Activated naive CD4-positive, alpha-beta T cell treated with anti-CD3 and anti-CD28 coated beads, Interleukin-2, amount 50 U/mL, for 24 hours (primary cell): ENCODE measurements at regions not wholly inside any gene's neighbourhood (a gene's known extent, or its start where the extent isn't known, plus 50 kb on each side); places are given as distances from the start of the nearest gene placed in this dataset.

Experiments
- H3K27ac Mint-ChIP-seq: one replicate; pipeline ENCODE4 v1.8.0; 2021; ENCODE audit warnings: mild to moderate bottlenecking, mixed read lengths
- H3K27me3 Mint-ChIP-seq: one replicate; pipeline ENCODE4 v1.8.0; 2021; ENCODE audit warnings: mixed read lengths
- H3K36me3 Mint-ChIP-seq: one replicate; pipeline ENCODE4 v1.8.0; 2021; ENCODE audit warnings: mixed read lengths
- H3K4me1 Mint-ChIP-seq: one replicate; pipeline ENCODE4 v1.8.0; 2021; ENCODE audit warnings: mixed read lengths
- H3K4me3 Mint-ChIP-seq: one replicate; pipeline ENCODE4 v1.8.0; 2021; ENCODE audit warnings: mild to moderate bottlenecking, mixed read lengths
- H3K9me3 Mint-ChIP-seq: one replicate; pipeline ENCODE4 v1.8.0; 2021; ENCODE audit warnings: mixed read lengths

DNA sequence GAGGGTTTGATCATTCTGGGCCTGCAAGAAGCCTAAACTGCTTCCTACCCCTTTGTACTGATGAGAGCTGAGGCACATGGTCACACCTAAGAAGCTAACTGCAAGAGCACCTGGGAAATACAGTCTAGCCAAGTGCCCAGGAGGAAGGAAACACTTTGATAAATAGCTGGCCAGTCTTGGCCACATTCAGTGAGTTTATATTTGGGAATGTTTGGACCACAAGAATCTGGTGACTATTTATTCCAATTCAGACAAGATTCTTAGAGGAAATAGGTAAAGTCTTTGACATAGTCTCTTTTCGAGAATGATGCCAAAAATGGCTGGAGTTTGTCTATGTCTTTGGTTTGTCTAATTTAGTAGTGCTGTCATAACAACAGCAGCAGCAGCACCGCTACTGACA is 213.6 kb downstream of the KIF20B start:
- Mint-ChIP-seq H3K4me1 (no peaks in the 10 kb centered on the region), H3K27me3 (peaks cover 3% of the 10 kb centered on the region), H3K4me3 (no peak overlapping the region), H3K27ac (no peak overlapping the region), H3K9me3 (no peaks in the 10 kb centered on the region), H3K36me3 (no peaks in the 10 kb centered on the region)

DNA sequence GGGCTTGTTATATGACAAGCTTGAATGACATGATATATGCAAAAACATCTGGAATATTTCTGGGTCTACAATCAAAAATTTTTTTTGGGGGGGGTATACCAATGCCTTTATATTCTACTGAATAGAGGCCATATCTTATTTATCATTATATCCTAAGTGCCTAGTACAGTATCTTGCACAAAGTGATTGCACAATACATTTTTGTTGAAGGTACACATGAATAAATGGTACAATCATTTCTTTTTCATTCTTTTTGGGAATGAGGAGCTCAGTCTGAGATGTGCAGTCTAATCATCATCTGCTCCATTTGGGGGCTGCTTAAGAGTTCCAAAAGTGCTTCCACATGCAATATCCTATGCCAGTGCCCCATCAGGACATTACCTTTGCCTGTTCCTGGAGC is 214.6 kb downstream of the KIF20B start:
- Mint-ChIP-seq H3K27me3 (no peaks in the 10 kb centered on the region), H3K4me3 (no peak overlapping the region), H3K4me1 (no peaks in the 10 kb centered on the region), H3K9me3 (no peaks in the 10 kb centered on the region), H3K36me3 (no peaks in the 10 kb centered on the region), H3K27ac (no peak overlapping the region)

DNA sequence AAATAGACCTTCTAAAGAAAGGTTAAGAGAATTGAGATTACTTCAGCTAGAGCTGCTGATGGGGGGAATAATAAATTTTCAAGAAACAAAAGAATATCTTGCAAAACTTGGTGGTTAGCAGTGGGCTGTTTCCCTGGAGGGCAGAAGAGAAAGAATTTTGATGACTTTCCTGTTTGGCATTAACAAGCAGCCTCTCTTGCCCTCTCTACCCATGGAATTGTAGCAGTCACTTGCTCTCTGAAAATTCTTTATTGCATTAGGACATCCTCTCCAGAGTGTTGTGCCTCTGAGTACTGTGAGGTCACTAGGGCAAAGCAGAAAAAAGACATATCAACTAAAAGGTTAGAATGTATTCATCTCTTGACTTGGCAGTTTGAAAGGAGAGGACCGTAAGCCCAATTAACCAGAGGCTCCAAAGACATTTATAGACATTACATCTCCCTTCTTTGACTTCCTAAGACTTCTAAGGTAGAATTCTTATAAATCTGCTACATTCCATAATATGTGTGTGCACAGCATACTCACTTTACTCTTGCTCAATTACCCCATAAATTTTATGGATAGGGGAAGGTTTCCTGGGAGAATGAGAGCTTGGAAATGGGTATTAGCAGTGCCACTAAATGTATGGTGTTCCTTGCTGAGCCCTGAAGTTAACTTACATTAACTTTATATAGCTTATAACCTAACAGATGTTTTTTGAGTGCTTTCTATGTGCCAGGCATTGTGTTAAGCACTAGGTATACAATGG is 215.3 kb downstream of the KIF20B start:
- Mint-ChIP-seq H3K27me3 (no peaks in the 10 kb centered on the region), H3K27ac (no peak overlapping the region), H3K4me1 (no peaks in the 10 kb centered on the region), H3K36me3 (no peaks in the 10 kb centered on the region), H3K4me3 (no peak overlapping the region), H3K9me3 (no peaks in the 10 kb centered on the region)

DNA sequence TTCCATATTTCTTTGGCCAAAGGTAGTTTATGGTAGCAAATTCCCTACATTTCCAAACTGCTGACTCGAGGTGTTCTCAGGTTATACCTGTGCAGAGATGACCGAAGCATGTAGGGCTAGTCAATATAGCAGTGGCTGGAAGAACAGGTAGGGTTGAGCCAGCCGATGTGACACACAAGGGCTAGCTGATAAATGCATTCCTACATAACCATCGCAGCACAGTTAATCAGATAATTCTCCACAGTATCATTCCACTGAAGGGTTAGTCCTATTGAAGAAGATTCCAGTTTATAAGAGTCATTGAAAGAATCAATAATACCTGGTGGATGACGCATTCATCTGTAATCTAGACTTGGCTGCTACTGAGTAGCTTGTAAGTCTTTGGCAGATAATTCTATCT is 220.0 kb downstream of the KIF20B start:
- H3K9me3 Mint-ChIP-seq: no peaks in the 10 kb centered on the region
- no peaks in the 10 kb centered on the region for H3K27me3 Mint-ChIP-seq
- H3K36me3 Mint-ChIP-seq: no peaks in the 10 kb centered on the region
- no peak overlapping the region for H3K27ac Mint-ChIP-seq
- no peak overlapping the region for H3K4me3 Mint-ChIP-seq
- H3K4me1 Mint-ChIP-seq: no peaks in the 10 kb centered on the region

DNA sequence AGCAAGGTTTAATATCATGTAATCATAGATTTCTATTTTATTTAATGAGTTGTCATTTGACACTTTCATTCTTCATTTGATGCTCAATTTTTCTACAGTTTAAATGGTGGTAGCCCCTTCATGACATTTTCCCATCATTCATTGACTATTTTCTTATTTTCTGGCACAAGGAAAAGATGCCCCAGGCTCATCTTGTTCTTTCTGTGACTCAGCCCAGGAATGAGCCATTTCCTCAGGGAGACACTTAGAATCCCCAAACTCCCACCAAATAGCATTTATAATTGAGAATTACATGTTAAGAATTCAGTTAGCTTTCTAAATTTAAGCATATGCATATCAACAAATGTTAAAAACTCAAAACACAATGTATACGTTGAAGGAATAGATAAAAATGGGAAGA is 222.3 kb downstream of the KIF20B start:
- no peak overlapping the region for H3K4me3 Mint-ChIP-seq
- peaks cover 4% of the 10 kb centered on the region for H3K27me3 Mint-ChIP-seq
- H3K27ac Mint-ChIP-seq: no peak overlapping the region
- no peaks in the 10 kb centered on the region for H3K9me3 Mint-ChIP-seq
- no peaks in the 10 kb centered on the region for H3K36me3 Mint-ChIP-seq
- no peaks in the 10 kb centered on the region for H3K4me1 Mint-ChIP-seq

DNA sequence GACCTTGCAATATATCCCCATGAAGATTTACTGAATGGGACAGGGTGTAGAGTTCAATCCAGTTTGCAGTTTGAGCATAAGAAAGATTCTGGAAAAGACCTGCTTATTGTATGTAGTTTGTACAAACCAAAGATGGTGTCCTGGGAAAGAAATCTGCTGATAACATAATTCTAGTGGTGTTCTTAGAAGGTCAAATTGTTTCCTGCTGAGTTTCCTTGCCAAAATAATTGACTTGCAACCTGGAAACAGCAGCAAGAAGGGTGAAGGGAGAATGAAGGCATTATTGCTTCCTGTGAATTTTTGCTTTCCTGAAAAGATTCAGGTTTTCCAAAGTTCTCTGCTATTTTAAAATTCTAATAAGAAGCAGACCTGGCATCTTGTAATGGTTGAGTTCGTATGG is 222.9 kb downstream of the KIF20B start:
- H3K27me3 Mint-ChIP-seq: peaks cover 4% of the 10 kb centered on the region
- no peak overlapping the region for H3K27ac Mint-ChIP-seq
- no peaks in the 10 kb centered on the region for H3K36me3 Mint-ChIP-seq
- no peaks in the 10 kb centered on the region for H3K9me3 Mint-ChIP-seq
- H3K4me3 Mint-ChIP-seq: no peak overlapping the region
- H3K4me1 Mint-ChIP-seq: no peaks in the 10 kb centered on the region

DNA sequence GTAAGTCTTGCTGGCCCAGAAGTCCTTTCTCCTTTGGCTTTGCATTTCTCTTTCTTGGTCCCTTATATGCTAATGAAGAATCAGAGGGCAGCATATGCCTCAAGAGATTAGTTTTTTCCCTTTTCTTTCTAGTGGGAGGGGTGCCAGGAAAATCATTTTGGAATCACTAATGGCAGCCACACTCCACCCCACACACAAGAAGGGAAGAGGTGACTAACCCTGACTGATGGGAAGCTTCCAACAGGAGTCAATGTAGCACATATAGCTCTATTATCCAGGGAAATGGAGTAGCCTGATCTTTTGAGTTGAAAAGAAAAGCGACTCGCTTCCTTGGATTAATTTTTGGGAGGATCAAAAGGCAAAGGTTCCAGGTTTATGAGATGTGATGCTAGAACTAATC is 225.3 kb downstream of the KIF20B start:
- Mint-ChIP-seq H3K9me3 (no peaks in the 10 kb centered on the region), H3K27ac (no peak overlapping the region), H3K27me3 (peaks cover 4% of the 10 kb centered on the region), H3K4me3 (no peak overlapping the region), H3K36me3 (no peaks in the 10 kb centered on the region), H3K4me1 (no peaks in the 10 kb centered on the region)

DNA sequence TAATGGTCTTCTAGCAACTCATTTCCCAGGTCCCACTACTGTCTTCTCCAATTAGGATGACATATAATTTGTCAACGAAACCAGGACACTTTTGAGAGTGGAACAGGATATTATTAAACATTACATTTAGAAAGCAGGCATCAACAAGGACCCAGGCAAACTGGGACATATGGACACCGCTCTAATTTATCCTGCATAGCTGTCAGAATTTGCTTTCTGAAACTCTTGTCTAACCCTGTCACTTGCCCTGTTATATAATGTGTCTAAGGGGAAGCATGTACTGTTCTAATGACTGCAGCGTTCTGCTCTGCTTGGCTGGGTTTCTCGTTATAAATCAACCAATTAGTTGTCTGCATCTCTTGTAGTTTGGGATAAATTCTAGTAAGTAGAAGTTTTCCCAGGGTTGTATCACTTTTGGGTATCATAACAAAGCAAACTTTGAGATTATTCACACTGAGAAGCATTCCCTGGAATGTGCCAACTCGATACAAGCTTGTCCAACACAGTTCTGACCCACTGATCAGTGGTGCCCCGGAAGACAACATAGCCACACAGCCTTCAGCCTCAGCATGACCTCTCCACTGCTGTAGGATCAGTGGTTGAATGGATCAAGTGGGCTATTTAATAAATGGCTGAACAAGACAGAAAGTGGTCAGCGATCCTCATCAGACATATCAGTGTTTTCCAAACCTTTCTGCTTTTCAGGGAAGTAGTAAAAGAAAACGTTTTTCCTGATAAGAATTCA is 228.1 kb downstream of the KIF20B start:
- Mint-ChIP-seq H3K27me3 (peaks cover 6% of the 10 kb centered on the region), H3K27ac (no peak overlapping the region), H3K4me1 (no peaks in the 10 kb centered on the region), H3K9me3 (no peaks in the 10 kb centered on the region), H3K36me3 (no peaks in the 10 kb centered on the region), H3K4me3 (no peak overlapping the region)

DNA sequence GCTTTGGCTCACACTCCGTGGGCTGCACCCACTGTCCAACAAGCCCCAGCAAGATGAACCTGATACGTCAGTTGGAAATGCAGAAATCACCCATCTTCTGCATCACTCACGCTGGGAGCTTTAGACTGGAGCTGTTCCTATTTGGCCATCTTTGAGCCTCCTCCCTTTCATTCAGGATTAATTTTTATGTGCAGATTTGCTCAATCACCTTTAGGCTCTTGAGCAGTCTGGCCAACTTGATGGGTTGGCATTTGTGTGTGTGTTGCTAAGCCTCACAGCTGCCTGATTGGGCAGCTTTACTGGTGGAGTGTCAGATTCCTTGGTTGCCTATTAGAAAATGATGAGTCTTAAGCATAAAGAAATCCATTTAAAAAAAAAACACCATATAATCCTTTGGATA is 236.1 kb downstream of the KIF20B start:
- Mint-ChIP-seq H3K4me1 (no peaks in the 10 kb centered on the region), H3K27me3 (peaks cover 4% of the 10 kb centered on the region), H3K27ac (no peak overlapping the region), H3K36me3 (no peaks in the 10 kb centered on the region), H3K4me3 (no peak overlapping the region), H3K9me3 (no peaks in the 10 kb centered on the region)

DNA sequence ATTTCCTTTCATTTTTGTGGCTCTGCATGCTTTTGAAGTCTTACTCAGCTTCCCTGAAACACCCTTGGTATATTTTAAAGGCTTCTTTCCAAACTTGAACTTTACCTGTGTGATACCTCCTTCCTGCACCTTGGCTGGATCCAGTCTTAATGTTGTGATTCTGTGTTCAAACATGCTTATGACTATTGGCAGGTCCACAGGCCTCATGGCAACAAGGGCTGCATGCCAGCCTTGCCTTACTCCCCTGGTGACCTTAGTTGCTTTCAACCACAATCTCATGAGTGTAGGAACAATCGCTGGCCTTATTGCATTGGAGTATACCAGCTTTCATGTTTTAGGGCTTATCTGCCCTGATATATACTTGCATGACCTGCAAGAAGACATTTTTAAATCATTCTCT is 238.7 kb downstream of the KIF20B start:
- Mint-ChIP-seq H3K27ac (no peak overlapping the region), H3K36me3 (no peaks in the 10 kb centered on the region), H3K27me3 (no peaks in the 10 kb centered on the region)

DNA sequence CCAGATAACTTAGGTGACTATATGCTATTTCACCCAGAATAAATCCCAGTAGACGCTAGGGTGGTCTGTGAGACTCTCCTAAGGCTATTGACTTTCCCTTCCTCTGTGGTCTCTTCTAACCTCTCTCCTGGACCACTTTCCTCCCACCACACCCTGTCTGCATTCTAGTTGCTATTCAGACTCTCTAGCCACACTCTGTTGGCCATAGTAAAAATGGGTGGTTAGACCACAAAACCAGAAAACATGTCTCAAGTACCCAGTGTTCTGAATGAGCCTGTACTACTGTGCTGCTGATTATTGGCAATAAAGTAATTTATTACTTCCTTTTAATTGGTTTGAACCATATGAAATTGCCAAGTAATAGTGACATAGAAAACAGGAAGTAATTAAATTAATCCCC is 240.8 kb downstream of the KIF20B start:
- no peaks in the 10 kb centered on the region for H3K27me3 Mint-ChIP-seq
- no peaks in the 10 kb centered on the region for H3K36me3 Mint-ChIP-seq
- H3K4me3 Mint-ChIP-seq: no peak overlapping the region
- H3K4me1 Mint-ChIP-seq: peaks cover 13% of the 10 kb centered on the region
- H3K9me3 Mint-ChIP-seq: no peaks in the 10 kb centered on the region
- no peak overlapping the region for H3K27ac Mint-ChIP-seq

More for the DNA sequence above, 238.7 kb downstream of the KIF20B start:
- no peaks in the 10 kb centered on the region for H3K9me3 Mint-ChIP-seq
- H3K4me1 Mint-ChIP-seq: peaks cover under 1% of the 10 kb centered on the region
- H3K4me3 Mint-ChIP-seq: no peak overlapping the region

DNA sequence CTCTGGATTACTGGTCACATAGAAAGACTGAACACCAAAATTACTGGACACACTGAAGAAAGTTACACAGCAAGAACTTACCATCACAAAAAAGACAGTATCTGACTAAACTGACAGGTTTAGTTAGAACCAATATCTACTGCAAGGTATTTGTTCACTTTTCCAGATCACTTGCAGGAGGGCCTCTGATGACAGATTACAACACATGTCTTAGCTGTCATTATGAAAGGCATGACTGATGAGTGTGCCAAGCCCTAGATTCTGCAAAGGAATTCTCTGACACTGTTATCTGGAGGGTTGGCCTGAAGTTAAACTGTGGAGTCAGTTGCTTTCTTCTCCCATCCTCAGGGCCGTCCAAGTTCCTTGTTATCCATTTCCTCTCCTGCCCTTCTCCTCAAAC is 242.7 kb downstream of the KIF20B start:
- Mint-ChIP-seq H3K27me3 (peaks cover 1% of the 10 kb centered on the region), H3K27ac (no peak overlapping the region), H3K4me3 (no peak overlapping the region), H3K36me3 (no peaks in the 10 kb centered on the region), H3K9me3 (no peaks in the 10 kb centered on the region), H3K4me1 (peaks cover 13% of the 10 kb centered on the region)

DNA sequence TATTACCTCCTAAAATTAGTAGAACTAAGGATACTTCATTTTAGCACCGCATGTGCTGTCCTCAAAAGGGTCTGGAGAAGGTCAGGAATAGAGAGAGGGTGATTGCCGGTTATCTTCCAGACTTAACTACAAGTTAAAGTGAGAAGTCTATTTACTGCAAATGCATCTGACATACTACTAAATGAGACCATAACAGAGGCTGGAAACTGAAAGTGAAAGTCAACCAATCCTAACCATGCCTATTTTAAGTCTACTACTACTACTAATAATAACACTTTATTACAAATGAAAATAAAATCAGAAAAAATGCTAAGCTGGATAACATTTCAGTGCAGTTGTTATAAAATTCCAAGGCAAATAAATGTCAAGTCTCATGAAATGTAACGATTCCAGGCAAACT is 244.7 kb downstream of the KIF20B start:
- no peak overlapping the region for H3K27ac Mint-ChIP-seq
- no peaks in the 10 kb centered on the region for H3K36me3 Mint-ChIP-seq
- H3K4me1 Mint-ChIP-seq: peaks cover 13% of the 10 kb centered on the region
- peaks cover 1% of the 10 kb centered on the region for H3K27me3 Mint-ChIP-seq
- no peak overlapping the region for H3K4me3 Mint-ChIP-seq
- H3K9me3 Mint-ChIP-seq: no peaks in the 10 kb centered on the region

DNA sequence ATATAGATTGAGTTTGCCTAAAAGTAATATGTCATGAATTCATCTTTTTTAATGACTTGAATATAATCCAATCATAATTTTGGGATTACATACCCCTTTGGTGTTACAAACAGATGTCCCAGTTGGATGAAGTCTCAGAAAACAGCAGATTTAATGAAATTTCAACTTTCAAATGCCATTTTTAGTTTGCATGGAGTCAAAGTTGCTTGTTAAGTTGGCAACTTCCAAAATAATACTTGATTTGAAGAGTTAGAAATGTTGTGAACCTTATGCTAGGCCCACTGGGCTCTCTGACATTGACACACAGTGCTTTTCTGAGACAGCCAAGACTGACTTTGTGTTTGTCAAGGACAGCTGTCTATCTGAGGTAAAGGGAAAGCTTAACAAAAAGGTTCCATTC is 248.1 kb downstream of the KIF20B start:
- peaks cover 13% of the 10 kb centered on the region for H3K4me1 Mint-ChIP-seq
- no peak overlapping the region for H3K4me3 Mint-ChIP-seq
- H3K36me3 Mint-ChIP-seq: no peaks in the 10 kb centered on the region
- no peak overlapping the region for H3K27ac Mint-ChIP-seq
- peaks cover 3% of the 10 kb centered on the region for H3K27me3 Mint-ChIP-seq
- H3K9me3 Mint-ChIP-seq: no peaks in the 10 kb centered on the region

DNA sequence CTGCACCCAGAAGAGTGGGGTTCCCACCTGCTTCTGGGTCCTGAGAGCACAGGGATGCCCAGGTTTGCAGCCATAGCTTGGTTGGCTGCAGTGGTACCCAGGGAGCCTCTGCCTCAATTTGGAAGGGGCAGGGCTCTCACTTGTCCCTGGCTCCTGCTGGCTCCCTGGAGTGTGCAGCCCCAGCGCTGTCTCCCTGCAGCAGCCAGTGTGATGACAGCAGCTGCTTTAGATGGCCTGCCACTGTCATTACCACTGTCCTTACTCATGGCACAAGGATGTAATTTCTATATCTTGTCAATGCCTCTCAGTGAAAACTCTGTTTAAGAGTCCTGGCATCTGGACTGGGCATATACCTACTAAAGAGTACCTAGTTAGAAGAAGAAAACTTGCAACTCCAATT is 250.9 kb downstream of the KIF20B start:
- H3K27me3 Mint-ChIP-seq: peaks cover 2% of the 10 kb centered on the region
- no peak overlapping the region for H3K4me3 Mint-ChIP-seq
- H3K9me3 Mint-ChIP-seq: no peaks in the 10 kb centered on the region
- no peaks in the 10 kb centered on the region for H3K36me3 Mint-ChIP-seq
- H3K27ac Mint-ChIP-seq: no peak overlapping the region
- no peaks in the 10 kb centered on the region for H3K4me1 Mint-ChIP-seq

DNA sequence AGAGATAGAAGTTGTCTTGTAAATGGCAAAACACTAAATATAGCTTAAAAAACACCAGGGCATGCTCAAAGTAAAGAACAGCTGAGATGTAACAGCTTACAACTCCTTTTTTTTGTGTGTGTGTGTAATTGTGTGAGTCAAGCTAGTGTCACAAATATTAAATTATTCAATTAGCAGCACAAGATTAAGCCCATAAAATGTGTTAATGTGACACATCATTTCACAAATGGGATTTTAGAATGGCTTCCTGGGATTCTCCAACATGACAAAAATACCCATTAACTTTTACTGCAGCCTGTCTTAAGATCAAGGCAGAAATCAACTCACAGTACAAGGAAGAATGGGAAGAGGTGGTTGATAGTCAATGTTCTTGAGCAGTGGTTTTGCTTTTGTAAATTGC is 251.4 kb downstream of the KIF20B start:
- no peaks in the 10 kb centered on the region for H3K9me3 Mint-ChIP-seq
- no peak overlapping the region for H3K4me3 Mint-ChIP-seq
- no peaks in the 10 kb centered on the region for H3K4me1 Mint-ChIP-seq
- H3K36me3 Mint-ChIP-seq: no peaks in the 10 kb centered on the region
- peaks cover 3% of the 10 kb centered on the region for H3K27me3 Mint-ChIP-seq
- H3K27ac Mint-ChIP-seq: no peak overlapping the region
